SK-N-SH (cell line): ENCODE measurements at regions not wholly inside any gene's neighbourhood (a gene's known extent, or its start where the extent isn't known, plus 50 kb on each side); places are given as distances from the start of the nearest gene placed in this dataset.

Experiments
- CTCF ChIA-PET: fragments of 300-600, 350-600 bp; formaldehyde crosslinking; extraction: SDS; loops from one replicate; lab custom pipeline; 2021; lab: Yijun Ruan, JAX
- POLR2A ChIA-PET: fragments of 350-600 bp; sonication (Branson Sonifier 250); formaldehyde crosslinking; extraction: SDS; loops from one replicate; lab custom pipeline; 2020; ENCODE audit warnings: antibody characterized with exemption, inconsistent platforms; lab: Yijun Ruan, JAX
- DNase-seq: peaks from one replicate; pipeline ENCODE4 v3.0.0; 2012
- H2AFZ ChIP-seq: fragments of 200-600 bp; sonication (generic); 2 replicates; pipeline ENCODE4 v1.8.1; 2016; ENCODE audit warnings: antibody characterized with exemption, mild to moderate bottlenecking, low read depth
- H3F3A ChIP-seq: fragments of 200-600 bp; sonication (generic); replicated peaks from 2 replicates; pipeline ENCODE3; 2016; ENCODE audit warnings: antibody characterized with exemption, mild to moderate bottlenecking; ENCODE audit not compliant: insufficient read depth
- H3K27ac ChIP-seq, 2 experiments: fragments of 200-500 bp in 1 of 2; fragments of 200-600 bp in 1 of 2; sonication (Bioruptor generic) in 1 of 2; sonication (generic), shearing (Covaris generic) in 1 of 2; 2 replicates each; pipeline versions ENCODE4 v1.5.1 to v1.6.1; 2014 to 2016; ENCODE audit warnings: low read depth in 2 of 2, inconsistent platforms in 1 of 2, low read length in 1 of 2, mild to moderate bottlenecking in 1 of 2, mixed read lengths in 1 of 2
- H3K27me3 ChIP-seq: fragments of 200-600 bp; sonication (generic), shearing (Covaris generic); 2 replicates; pipeline ENCODE4 v1.6.1; 2016; ENCODE audit warnings: mixed run types; ENCODE audit not compliant: insufficient read depth
- H3K36me3 ChIP-seq, 2 experiments: fragments of 200-500 bp in 1 of 2; fragments of 200-600 bp in 1 of 2; sonication (Bioruptor generic) in 1 of 2; sonication (generic) in 1 of 2; replicated peaks in 1 of 2; 2 replicates each; pipeline versions ENCODE3 to v1.5.1; 2014 to 2016; ENCODE audit warnings: low read length in 1 of 2, mild to moderate bottlenecking in 1 of 2; ENCODE audit not compliant: insufficient read depth in 2 of 2, control insufficient read depth in 1 of 2
- H3K4me1 ChIP-seq, 2 experiments: fragments of 200-500 bp in 1 of 2; fragments of 200-600 bp in 1 of 2; sonication (Bioruptor generic) in 1 of 2; sonication (generic), shearing (Covaris generic) in 1 of 2; 2 replicates each; pipeline versions ENCODE4 v1.5.1 to v1.6.1; 2014 to 2016; ENCODE audit warnings: low read depth in 1 of 2, low read length in 1 of 2, mixed run types in 1 of 2; ENCODE audit not compliant: insufficient read depth in 2 of 2, control insufficient read depth in 1 of 2
- H3K4me2 ChIP-seq: fragments of 200-600 bp; sonication (generic), shearing (Covaris generic); 2 replicates; pipeline ENCODE4 v1.6.1; 2017; ENCODE audit warnings: mixed run types
- H3K4me3 ChIP-seq, 2 experiments: fragments of 200-500 bp in 1 of 2; fragments of 200-600 bp in 1 of 2; sonication (Bioruptor generic) in 1 of 2; sonication (generic), shearing (Covaris generic) in 1 of 2; 2 replicates each; pipeline versions ENCODE4 v1.5.1 to v1.8.1; 2014 to 2016; ENCODE audit warnings: low read depth in 2 of 2, inconsistent platforms in 1 of 2, low read length in 1 of 2, mild to moderate bottlenecking in 1 of 2, mixed read lengths in 1 of 2, moderate library complexity in 1 of 2
- H3K79me2 ChIP-seq: fragments of 200-600 bp; sonication (generic); 2 replicates; pipeline ENCODE4 v1.8.1; 2017; ENCODE audit warnings: mild to moderate bottlenecking; ENCODE audit not compliant: insufficient read depth
- H3K9ac ChIP-seq: fragments of 200-600 bp; sonication (generic); 2 replicates; pipeline ENCODE4 v1.6.1; 2017; ENCODE audit warnings: mixed run types
- H3K9me2 ChIP-seq: fragments of 200-600 bp; sonication (generic); 2 replicates; pipeline ENCODE4 v1.6.1; 2017; ENCODE audit warnings: mixed run types
- H3K9me3 ChIP-seq: fragments of 200-600 bp; sonication (generic); 2 replicates; pipeline ENCODE4 v1.6.1; 2017; ENCODE audit warnings: mixed run types, mild to moderate bottlenecking, moderate library complexity
- H4K20me1 ChIP-seq: fragments of 200-600 bp; sonication (generic); 2 replicates; pipeline ENCODE4 v1.6.1; 2017; ENCODE audit warnings: mild to moderate bottlenecking, mixed run types; ENCODE audit not compliant: insufficient read depth
- FOXJ3 ChIP-seq: sonication (generic); formaldehyde crosslinking; IDR thresholded peaks from 2 replicates; pipeline ENCODE4 v1.5.1; 2020; ENCODE audit warnings: mild to moderate bottlenecking, missing genetic modification reagents
- MXI1 ChIP-seq: IDR thresholded peaks from 2 replicates; pipeline ENCODE4 v1.6.1; 2012; ENCODE audit warnings: mild to moderate bottlenecking, low read depth, low read length, improper control_type of control experiment
- NRF1 ChIP-seq: IDR thresholded peaks from 2 replicates; pipeline ENCODE4 v1.6.1; 2012; ENCODE audit warnings: low read depth, mild to moderate bottlenecking, low read length
- RAD21 ChIP-seq: IDR thresholded peaks from 2 replicates; pipeline ENCODE4 v1.6.1; 2012; ENCODE audit warnings: mild to moderate bottlenecking, low read length
- RFX5 ChIP-seq: IDR thresholded peaks from 2 replicates; pipeline ENCODE4 v1.6.1; 2012; ENCODE audit warnings: mild to moderate bottlenecking, improper control_type of control experiment, low read length
- YY1 ChIP-seq: IDR thresholded peaks from 2 replicates; pipeline ENCODE4 v1.4.0; 2012; ENCODE audit warnings: low read depth, mild to moderate bottlenecking
- WGBS: methylation state at CpG from one replicate; pipeline ENCODE4 v1.1.6; 2017; ENCODE audit warnings: low lambda C conversion rate; 5-methylcytosine and 5-hydroxymethylcytosine counted together
- TF ChIP-seq, protein P1 (sequence below): IDR thresholded peaks from 2 replicates; pipeline ENCODE4 v1.6.1; 2012; ENCODE audit warnings: mild to moderate bottlenecking, low read depth, low read length, moderate library complexity
- TF ChIP-seq, protein P2 (sequence below): fragments of 200-600 bp; sonication (generic); IDR thresholded peaks from 2 replicates; pipeline ENCODE4 v1.6.1; 2017; ENCODE audit warnings: antibody characterized with exemption, mild to moderate bottlenecking, moderate library complexity

DNA sequence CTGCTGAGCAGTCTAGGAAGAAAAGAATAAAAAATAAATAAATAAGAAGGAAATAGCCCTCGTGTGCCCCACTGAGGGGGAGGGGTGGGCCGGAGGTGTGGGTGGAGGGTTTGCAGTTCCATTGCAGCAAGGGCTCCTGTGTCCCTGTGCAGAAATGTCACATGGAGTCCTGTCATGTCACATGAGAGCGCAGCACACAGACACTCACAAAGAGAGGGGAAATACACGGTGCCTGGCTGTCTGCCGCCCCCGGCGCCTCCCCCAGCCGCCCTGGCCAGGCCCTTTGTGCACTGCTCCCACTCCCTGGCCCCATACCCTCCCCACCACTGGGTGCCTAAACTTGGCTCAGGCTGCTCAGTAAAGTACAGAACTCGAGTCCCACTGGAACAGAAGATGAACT lies 55.6 kb upstream of the SPTLC1 start:
- Histone ChIP-seq H3F3A (no peaks in the 10 kb centered on the region), H3K4me2 (no peak overlapping the region), H3K27me3 (no peaks in the 10 kb centered on the region)
- POLR2A ChIA-PET: no interaction called here
- TF ChIP-seq MXI1 (no peak), FOXJ3 (CRISPR knock-in tag) (no peak), YY1 (no peak), RFX5 (no peak), NRF1 (no peak), RAD21 (no peak)
- TF ChIP-seq, protein P1, sequence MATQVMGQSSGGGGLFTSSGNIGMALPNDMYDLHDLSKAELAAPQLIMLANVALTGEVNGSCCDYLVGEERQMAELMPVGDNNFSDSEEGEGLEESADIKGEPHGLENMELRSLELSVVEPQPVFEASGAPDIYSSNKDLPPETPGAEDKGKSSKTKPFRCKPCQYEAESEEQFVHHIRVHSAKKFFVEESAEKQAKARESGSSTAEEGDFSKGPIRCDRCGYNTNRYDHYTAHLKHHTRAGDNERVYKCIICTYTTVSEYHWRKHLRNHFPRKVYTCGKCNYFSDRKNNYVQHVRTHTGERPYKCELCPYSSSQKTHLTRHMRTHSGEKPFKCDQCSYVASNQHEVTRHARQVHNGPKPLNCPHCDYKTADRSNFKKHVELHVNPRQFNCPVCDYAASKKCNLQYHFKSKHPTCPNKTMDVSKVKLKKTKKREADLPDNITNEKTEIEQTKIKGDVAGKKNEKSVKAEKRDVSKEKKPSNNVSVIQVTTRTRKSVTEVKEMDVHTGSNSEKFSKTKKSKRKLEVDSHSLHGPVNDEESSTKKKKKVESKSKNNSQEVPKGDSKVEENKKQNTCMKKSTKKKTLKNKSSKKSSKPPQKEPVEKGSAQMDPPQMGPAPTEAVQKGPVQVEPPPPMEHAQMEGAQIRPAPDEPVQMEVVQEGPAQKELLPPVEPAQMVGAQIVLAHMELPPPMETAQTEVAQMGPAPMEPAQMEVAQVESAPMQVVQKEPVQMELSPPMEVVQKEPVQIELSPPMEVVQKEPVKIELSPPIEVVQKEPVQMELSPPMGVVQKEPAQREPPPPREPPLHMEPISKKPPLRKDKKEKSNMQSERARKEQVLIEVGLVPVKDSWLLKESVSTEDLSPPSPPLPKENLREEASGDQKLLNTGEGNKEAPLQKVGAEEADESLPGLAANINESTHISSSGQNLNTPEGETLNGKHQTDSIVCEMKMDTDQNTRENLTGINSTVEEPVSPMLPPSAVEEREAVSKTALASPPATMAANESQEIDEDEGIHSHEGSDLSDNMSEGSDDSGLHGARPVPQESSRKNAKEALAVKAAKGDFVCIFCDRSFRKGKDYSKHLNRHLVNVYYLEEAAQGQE: no peak
- TF ChIP-seq, protein P2, sequence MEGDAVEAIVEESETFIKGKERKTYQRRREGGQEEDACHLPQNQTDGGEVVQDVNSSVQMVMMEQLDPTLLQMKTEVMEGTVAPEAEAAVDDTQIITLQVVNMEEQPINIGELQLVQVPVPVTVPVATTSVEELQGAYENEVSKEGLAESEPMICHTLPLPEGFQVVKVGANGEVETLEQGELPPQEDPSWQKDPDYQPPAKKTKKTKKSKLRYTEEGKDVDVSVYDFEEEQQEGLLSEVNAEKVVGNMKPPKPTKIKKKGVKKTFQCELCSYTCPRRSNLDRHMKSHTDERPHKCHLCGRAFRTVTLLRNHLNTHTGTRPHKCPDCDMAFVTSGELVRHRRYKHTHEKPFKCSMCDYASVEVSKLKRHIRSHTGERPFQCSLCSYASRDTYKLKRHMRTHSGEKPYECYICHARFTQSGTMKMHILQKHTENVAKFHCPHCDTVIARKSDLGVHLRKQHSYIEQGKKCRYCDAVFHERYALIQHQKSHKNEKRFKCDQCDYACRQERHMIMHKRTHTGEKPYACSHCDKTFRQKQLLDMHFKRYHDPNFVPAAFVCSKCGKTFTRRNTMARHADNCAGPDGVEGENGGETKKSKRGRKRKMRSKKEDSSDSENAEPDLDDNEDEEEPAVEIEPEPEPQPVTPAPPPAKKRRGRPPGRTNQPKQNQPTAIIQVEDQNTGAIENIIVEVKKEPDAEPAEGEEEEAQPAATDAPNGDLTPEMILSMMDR: no peak
- TF ChIP-seq, all 33 proteins: peak for 0
- Histone ChIP-seq H3K36me3 (no peaks in the 10 kb centered on the region), H3K4me1 (no peaks in the 10 kb centered on the region), H2AFZ (no peak overlapping the region), H3K79me2 (no peaks in the 10 kb centered on the region), H3K27ac (no peak overlapping the region), H3K4me3 (no peak overlapping the region), H3K9me2 (no peaks in the 10 kb centered on the region), H3K9me3 (no peaks in the 10 kb centered on the region), H4K20me1 (no peaks in the 10 kb centered on the region), H3K9ac (no peak overlapping the region)
- WGBS: 39% methylated on average over 6 of the region's 9 CpGs
- CTCF ChIA-PET: interaction anchor here (1.0 to 1.8 kb wide), 2 partner anchors 31 to 51 kb away, joined by 3 to 5 read pairs; no protein-coding TSS in a partner anchor
- DNase-seq: no peak

DNA sequence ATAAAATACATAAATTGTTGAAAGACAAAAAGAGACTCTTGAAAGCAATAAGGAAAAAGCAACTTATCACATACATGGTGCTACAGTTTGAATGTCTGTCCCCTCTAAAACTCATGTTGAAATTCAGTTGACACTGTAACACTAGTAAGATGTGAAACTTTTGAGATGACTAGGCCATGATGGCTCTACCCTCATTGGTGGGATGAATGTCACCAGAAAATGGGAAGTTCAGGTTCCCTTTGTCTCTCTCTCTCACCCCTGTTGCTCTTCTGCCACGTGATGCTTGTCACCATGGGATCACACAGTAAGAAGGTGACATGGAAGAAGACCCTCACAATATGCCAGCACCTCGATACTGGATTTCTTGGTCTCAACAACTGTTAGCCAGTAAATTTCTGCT lies 50.3 kb upstream of the SPTLC1 start:
- H3K9ac ChIP-seq: no peak overlapping the region
- H3K79me2 ChIP-seq: no peaks in the 10 kb centered on the region
- H4K20me1 ChIP-seq: no peaks in the 10 kb centered on the region
- DNase-seq: no peak
- no peaks in the 10 kb centered on the region for H3K27me3 ChIP-seq
- H3K9me2 ChIP-seq: no peaks in the 10 kb centered on the region
- POLR2A ChIA-PET: no interaction called here
- H3K9me3 ChIP-seq: no peaks in the 10 kb centered on the region
- H3K4me1 ChIP-seq: no peaks in the 10 kb centered on the region
- CTCF ChIA-PET: no interaction called here
- 24% methylated on average over 2 of the region's 2 CpGs for WGBS
- no peak overlapping the region for H2AFZ ChIP-seq
- no peaks in the 10 kb centered on the region for H3F3A ChIP-seq
- no peaks in the 10 kb centered on the region for H3K36me3 ChIP-seq
- no peak overlapping the region for H3K4me3 ChIP-seq
- TF ChIP-seq RFX5 (no peak), MXI1 (no peak)
- no peak overlapping the region for H3K4me2 ChIP-seq
- no peak overlapping the region for H3K27ac ChIP-seq
